HG03571 (cell line): ENCODE measurements at regions not wholly inside any gene's neighbourhood (a gene's known extent, or its start where the extent isn't known, plus 50 kb on each side); places are given as distances from the start of the nearest gene placed in this dataset.

Experiments
- ATAC-seq: cut with Tn5 transposase; IDR thresholded peaks from one replicate; pipeline ENCODE4 v1.9.1; 2021; ENCODE audit not compliant: unreplicated experiment

- no peak for ATAC-seq
Measured at GRCh38 chr4:84441758-84442377, 57.2 kb downstream of the NKX6-1 start.

- ATAC-seq: no peak
Measured at GRCh38 chr4:84439996-84440395, 59.1 kb downstream of the NKX6-1 start.

- ATAC-seq: no peak
Measured at GRCh38 chr4:84436812-84437211, 62.3 kb downstream of the NKX6-1 start.

- no peak for ATAC-seq
Measured at GRCh38 chr4:84434344-84434743, 64.7 kb downstream of the NKX6-1 start.

- ATAC-seq: no peak
Measured at GRCh38 chr4:84433633-84434222, 65.4 kb downstream of the NKX6-1 start.

- no peak for ATAC-seq
Measured at GRCh38 chr4:84432713-84433112, 66.4 kb downstream of the NKX6-1 start.

GRCh38 chr4:84420608-84421007 is 78.5 kb downstream of the NKX6-1 start:
- ATAC-seq: no peak

- no peak for ATAC-seq
Measured at GRCh38 chr4:84419201-84419600, 79.9 kb downstream of the NKX6-1 start.

- ATAC-seq: no peak
Measured at GRCh38 chr4:84417997-84418709, 80.9 kb downstream of the NKX6-1 start.

- no peak for ATAC-seq
Measured at GRCh38 chr4:84413976-84414375, 85.1 kb downstream of the NKX6-1 start.

- ATAC-seq: no peak
Measured at GRCh38 chr4:84413480-84413879, 85.6 kb downstream of the NKX6-1 start.

- no peak for ATAC-seq
Measured at GRCh38 chr4:84412062-84412461, 87.0 kb downstream of the NKX6-1 start.

GRCh38 chr4:84407554-84408407 is 91.3 kb downstream of the NKX6-1 start:
- ATAC-seq: no peak

GRCh38 chr4:84403656-84404055 is 95.4 kb downstream of the NKX6-1 start:
- no peak for ATAC-seq

- ATAC-seq: no peak
Measured at GRCh38 chr4:84401701-84402306, 97.3 kb downstream of the NKX6-1 start.

- no peak for ATAC-seq
Measured at GRCh38 chr4:84394386-84394785, 104.7 kb downstream of the NKX6-1 start.

GRCh38 chr4:84392951-84393590 is 106.0 kb downstream of the NKX6-1 start:
- ATAC-seq: no peak

GRCh38 chr4:84389406-84389805 is 109.7 kb downstream of the NKX6-1 start:
- ATAC-seq: no peak

GRCh38 chr4:84385203-84385602 is 113.9 kb downstream of the NKX6-1 start:
- no peak for ATAC-seq

GRCh38 chr4:84384801-84385200 is 114.3 kb downstream of the NKX6-1 start:
- no peak for ATAC-seq

GRCh38 chr4:84381759-84382158 is 117.3 kb downstream of the NKX6-1 start:
- no peak for ATAC-seq
